SH-SY5Y (cell line): ENCODE measurements at regions not wholly inside any gene's neighbourhood (a gene's known extent, or its start where the extent isn't known, plus 50 kb on each side); places are given as distances from the start of the nearest gene placed in this dataset.

Experiments
- GATA2 ChIP-seq: IDR thresholded peaks from 2 replicates; pipeline ENCODE4 v1.6.1; 2011; ENCODE audit warnings: mild to moderate bottlenecking, low read depth, low read length
- GATA3 ChIP-seq: IDR thresholded peaks from 2 replicates; pipeline ENCODE4 v1.6.1; 2011; ENCODE audit warnings: low read depth, mild to moderate bottlenecking, low read length, moderate library complexity

GRCh38 chr2:15726321-15727057, 134.8 kb downstream of the DDX1 start:
- no peak for TF ChIP-seq GATA2
- TF ChIP-seq GATA3 = no peak
